K562 (cell line): ENCODE measurements at regions not wholly inside any gene's neighbourhood (a gene's known extent, or its start where the extent isn't known, plus 50 kb on each side); places are given as distances from the start of the nearest gene placed in this dataset.

ENCODE experiments used
- BCOR ChIP-seq: fragments of 450-650 bp; IDR thresholded peaks from 2 replicates; pipeline ENCODE4 v1.6.1; 2016
- CBFA2T2 ChIP-seq: fragments of 450-650 bp; conservative IDR thresholded peaks from 2 replicates; pipeline ENCODE4 v1.6.1; 2017; ENCODE audit warnings: mild to moderate bottlenecking
- ETS1 ChIP-seq: conservative IDR thresholded peaks from 2 replicates; pipeline ENCODE4 v1.6.1; 2011; ENCODE audit warnings: low read depth, mild to moderate bottlenecking, low read length; ENCODE audit not compliant: control insufficient read depth
- EZH2 ChIP-seq: IDR thresholded peaks from 2 replicates; pipeline ENCODE4 v1.6.1; 2012; ENCODE audit warnings: low read depth, mild to moderate bottlenecking, inconsistent platforms, low read length, borderline replicate concordance
- POU5F1 ChIP-seq: fragments of 150-350 bp; IDR thresholded peaks from 2 replicates; pipeline ENCODE4 v1.6.1; 2014; ENCODE audit warnings: borderline replicate concordance, low read length, low read depth, mild to moderate bottlenecking; ENCODE audit not compliant: partially characterized antibody
- PRDM10 ChIP-seq: fragments of 450-650 bp; IDR thresholded peaks from 2 replicates; pipeline ENCODE4 v1.6.1; 2018; ENCODE audit not compliant: partially characterized antibody
- RBBP5 ChIP-seq: fragments of 200-600 bp; sonication (generic); IDR thresholded peaks from 2 replicates; pipeline ENCODE4 v1.6.1; 2012; ENCODE audit warnings: borderline replicate concordance, mild to moderate bottlenecking, low read length, control low read depth, inconsistent platforms; ENCODE audit not compliant: insufficient read depth, poor library complexity, severe bottlenecking
- RHOXF2B ChIP-seq: fragments of 250-450 bp; sonication (Bioruptor Pico); conservative IDR thresholded peaks from 2 replicates; pipeline ENCODE4 v1.5.1; 2021
- SMARCB1 ChIP-seq: IDR thresholded peaks from 2 replicates; pipeline ENCODE4 v1.6.1; 2011; ENCODE audit warnings: improper control_type of control experiment, low read depth; ENCODE audit not compliant: insufficient read length
- SRSF9 ChIP-seq: fragments of 200-400 bp; formaldehyde crosslinking; IDR thresholded peaks from 2 replicates; pipeline ENCODE4 v1.6.1; 2017; ENCODE audit warnings: low read depth, low read length, borderline replicate concordance
- TAL1 ChIP-seq: fragments of 450-650 bp; IDR thresholded peaks from 2 replicates; pipeline ENCODE4 v1.6.1; 2016; ENCODE audit warnings: mild to moderate bottlenecking
- TFE3 ChIP-seq: fragments of 450-650 bp; formaldehyde crosslinking; IDR thresholded peaks from 2 replicates; pipeline ENCODE4 v1.4.0; 2020; ENCODE audit warnings: mild to moderate bottlenecking, mixed read lengths
- THRA ChIP-seq: fragments of 450-650 bp; IDR thresholded peaks from 2 replicates; pipeline ENCODE4 v1.6.1; 2017; ENCODE audit warnings: mild to moderate bottlenecking, moderate library complexity
- U2AF2 ChIP-seq: fragments of 200-400 bp; formaldehyde crosslinking; optimal IDR thresholded peaks from 2 replicates; pipeline ENCODE3; 2017; ENCODE audit warnings: low read depth, mild to moderate bottlenecking, low read length
- ZNF197 ChIP-seq: fragments of 200-800 bp; sonication (Bioruptor generic); IDR thresholded peaks from 2 replicates; pipeline ENCODE4 v1.6.1; 2016; ENCODE audit warnings: low read depth, missing genetic modification characterization, missing compliant biosample characterization
- TF ChIP-seq, protein P1 (sequence below): IDR thresholded peaks from 3 replicates; pipeline ENCODE4 v1.6.1; 2011; ENCODE audit warnings: borderline replicate concordance, mild to moderate bottlenecking, moderate library complexity; ENCODE audit not compliant: insufficient read length; ENCODE audit errors: extremely low read depth

GRCh38 chr2:12059616-12060441, 313.4 kb downstream of the LPIN1 start (continued):
- TF ChIP-seq RBBP5 (no peak), THRA (no peak), CBFA2T2 (peak; percentile 84), RHOXF2B (CRISPR knock-in tag) (no peak), ETS1 (no peak), BCOR (no peak), TFE3 (CRISPR knock-in tag) (no peak), SRSF9 (no peak), U2AF2 (no peak), TAL1 (peak; percentile 89), PRDM10 (no peak), EZH2 (no peak), ZNF197 (CRISPR knock-in tag) (no peak), POU5F1 (no peak), SMARCB1 (no peak)
- TF ChIP-seq, protein P1, sequence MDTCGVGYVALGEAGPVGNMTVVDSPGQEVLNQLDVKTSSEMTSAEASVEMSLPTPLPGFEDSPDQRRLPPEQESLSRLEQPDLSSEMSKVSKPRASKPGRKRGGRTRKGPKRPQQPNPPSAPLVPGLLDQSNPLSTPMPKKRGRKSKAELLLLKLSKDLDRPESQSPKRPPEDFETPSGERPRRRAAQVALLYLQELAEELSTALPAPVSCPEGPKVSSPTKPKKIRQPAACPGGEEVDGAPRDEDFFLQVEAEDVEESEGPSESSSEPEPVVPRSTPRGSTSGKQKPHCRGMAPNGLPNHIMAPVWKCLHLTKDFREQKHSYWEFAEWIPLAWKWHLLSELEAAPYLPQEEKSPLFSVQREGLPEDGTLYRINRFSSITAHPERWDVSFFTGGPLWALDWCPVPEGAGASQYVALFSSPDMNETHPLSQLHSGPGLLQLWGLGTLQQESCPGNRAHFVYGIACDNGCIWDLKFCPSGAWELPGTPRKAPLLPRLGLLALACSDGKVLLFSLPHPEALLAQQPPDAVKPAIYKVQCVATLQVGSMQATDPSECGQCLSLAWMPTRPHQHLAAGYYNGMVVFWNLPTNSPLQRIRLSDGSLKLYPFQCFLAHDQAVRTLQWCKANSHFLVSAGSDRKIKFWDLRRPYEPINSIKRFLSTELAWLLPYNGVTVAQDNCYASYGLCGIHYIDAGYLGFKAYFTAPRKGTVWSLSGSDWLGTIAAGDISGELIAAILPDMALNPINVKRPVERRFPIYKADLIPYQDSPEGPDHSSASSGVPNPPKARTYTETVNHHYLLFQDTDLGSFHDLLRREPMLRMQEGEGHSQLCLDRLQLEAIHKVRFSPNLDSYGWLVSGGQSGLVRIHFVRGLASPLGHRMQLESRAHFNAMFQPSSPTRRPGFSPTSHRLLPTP, result no peak
